ENCODE measurements at regions not wholly inside any gene's neighbourhood (a gene's known extent, or its start where the extent isn't known, plus 50 kb on each side); places are given as distances from the start of the nearest gene placed in this dataset.
"Not testable (repeated sequence)": the region's sequence is repeated elsewhere in the genome, so short reads cannot be mapped to it uniquely, and the experiment has no call there.

DNA sequence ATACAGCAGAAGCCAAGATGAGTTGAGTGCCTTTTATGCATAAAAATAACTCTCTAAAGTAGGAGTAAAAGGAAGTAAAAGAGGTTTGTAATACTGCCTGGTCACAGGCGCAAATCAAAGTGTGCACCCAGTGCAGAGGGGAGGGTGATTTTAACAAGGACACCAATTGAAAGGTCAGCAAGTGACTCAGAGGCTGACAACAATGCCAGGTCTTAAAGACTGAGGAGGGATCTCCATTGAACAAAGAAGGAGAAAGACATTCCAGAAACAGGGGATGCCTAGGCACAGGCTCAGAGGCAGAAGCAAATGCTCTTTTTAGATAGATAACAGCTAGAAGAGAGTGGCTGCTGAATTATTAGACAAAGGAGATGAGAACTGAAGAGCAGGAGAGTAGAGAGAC lies 297.4 kb upstream of the VCX start:
- H3K4me1 Mint-ChIP-seq: no peaks in the 10 kb centered on the region
- no peaks in the 10 kb centered on the region for H3K36me3 Mint-ChIP-seq
- peaks cover 0 to 4% (median 2%) of the 10 kb centered on the region in 3 donors for H3K27me3 Mint-ChIP-seq (ENCODE audit: low read depth in 3 of 3)
- H3K9me3 Mint-ChIP-seq: peaks cover 0 to 18% (median 6%) of the 10 kb centered on the region in 6 donors
- no peak for DNase-seq
- no peak overlapping the region for H3K27ac Mint-ChIP-seq
- no peak overlapping the region for H3K4me3 Mint-ChIP-seq

DNA sequence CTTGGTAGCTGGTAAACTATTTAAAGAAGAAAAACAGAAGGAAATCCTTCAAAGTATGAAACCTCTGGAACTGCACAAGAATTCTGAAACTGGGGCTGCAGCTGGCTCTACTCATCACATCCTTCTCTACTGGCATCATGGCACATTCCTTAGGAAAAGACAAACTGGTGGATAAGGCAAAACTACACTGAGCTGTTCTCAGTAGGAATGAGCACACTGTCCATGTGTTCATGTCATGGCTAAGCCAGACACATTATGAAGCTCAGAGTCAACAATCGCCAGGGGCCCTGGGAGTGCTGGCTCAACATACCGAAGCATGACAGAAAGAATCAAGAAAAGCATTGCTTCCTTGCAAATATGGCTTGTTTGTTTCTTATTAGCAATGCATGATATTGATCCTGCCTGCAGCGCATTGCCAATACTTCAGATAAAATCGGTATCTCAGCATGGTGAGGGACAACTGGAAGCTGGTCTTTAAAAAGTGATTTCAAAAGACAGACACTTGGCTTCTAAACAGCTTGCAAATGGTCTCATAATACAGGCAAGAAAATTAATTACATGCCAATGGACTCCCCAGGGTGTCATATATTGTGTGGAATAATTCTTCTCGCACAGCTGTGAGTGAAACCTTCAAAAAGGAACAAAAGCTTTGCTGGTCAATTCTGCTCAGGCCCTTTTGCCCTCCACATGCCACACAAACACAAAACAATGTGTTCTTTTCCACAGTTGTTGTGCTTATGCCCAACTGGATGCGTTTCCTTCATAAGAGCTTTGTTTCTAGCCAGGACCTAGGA lies 300.2 kb upstream of the VCX start:
- no peak overlapping the region for H3K27ac Mint-ChIP-seq
- H3K4me3 Mint-ChIP-seq: no peak overlapping the region
- peaks cover 0 to 26% (median 14%) of the 10 kb centered on the region in 6 donors for H3K9me3 Mint-ChIP-seq
- no peak for DNase-seq
- H3K27me3 Mint-ChIP-seq (ENCODE audit: low read depth in 3 of 3): peaks cover 0 to 2% (median 0%) of the 10 kb centered on the region in 3 donors
- no peaks in the 10 kb centered on the region for H3K36me3 Mint-ChIP-seq
- H3K4me1 Mint-ChIP-seq: no peaks in the 10 kb centered on the region

DNA sequence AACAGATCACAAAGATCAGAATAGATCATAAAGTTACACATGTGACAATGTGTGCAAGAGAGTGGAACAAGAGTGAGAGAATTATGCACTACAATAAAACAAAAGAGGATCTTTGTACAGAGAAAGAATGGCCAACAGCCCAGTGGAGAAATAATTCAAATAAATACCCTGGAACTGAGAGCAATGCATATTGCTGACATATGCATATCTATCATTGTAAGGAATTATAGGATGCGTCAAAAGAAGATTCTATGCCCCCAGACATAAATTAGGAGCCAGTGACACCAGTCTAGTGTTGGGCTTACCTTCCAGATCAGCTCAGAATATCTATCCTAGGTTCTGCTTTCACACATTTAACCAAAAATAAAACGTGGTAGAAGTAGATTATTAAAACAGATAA lies 320.1 kb upstream of the VCX start:
- H3K9me3 Mint-ChIP-seq: peaks cover 11 to 30% (median 21%) of the 10 kb centered on the region in 6 donors

DNA sequence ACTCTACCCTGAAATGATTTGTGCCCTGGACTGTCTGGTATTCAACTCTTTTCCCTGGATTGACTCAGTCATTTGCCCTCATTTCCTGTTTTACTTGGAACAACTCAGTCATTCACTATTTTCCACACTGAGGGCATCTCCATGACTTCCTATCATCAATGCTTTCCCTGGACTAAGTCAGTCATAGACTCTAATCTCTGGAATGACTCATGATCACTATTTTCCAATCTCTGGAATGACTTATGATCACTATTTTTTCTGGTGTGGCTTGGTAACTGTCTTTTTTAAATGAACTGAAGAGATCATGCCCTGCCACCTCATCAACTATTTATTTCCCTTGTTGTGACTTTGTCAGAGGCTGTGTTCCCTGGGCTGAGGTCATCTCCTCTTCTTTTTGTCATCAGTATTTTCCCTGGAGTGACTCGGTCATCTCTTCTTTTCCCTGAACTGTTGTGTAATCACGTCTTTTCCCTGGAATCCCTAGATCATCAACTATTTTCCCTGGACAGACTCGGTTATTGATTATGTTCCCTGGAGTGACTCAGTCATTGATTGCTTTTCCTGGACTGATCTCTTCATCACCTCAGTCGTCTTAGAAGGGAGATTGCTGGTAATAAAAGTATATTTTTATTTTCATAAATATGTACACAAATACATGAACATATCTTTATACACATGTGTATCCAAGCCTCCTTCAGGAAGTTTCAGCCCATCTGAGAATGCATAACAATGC lies 327.1 kb upstream of the VCX start:
- H3K4me3 Mint-ChIP-seq: no peak overlapping the region
- no peaks in the 10 kb centered on the region for H3K36me3 Mint-ChIP-seq

More for the DNA sequence above, 320.1 kb upstream of the VCX start:
- H3K36me3 Mint-ChIP-seq: no peaks in the 10 kb centered on the region
- H3K27ac Mint-ChIP-seq: no peak overlapping the region
- no peak overlapping the region for H3K4me3 Mint-ChIP-seq
- H3K27me3 Mint-ChIP-seq (ENCODE audit: low read depth in 3 of 3): peaks cover 0 to 3% (median 2%) of the 10 kb centered on the region in 3 donors
- no peaks in the 10 kb centered on the region for H3K4me1 Mint-ChIP-seq
- DNase-seq: no peak

DNA sequence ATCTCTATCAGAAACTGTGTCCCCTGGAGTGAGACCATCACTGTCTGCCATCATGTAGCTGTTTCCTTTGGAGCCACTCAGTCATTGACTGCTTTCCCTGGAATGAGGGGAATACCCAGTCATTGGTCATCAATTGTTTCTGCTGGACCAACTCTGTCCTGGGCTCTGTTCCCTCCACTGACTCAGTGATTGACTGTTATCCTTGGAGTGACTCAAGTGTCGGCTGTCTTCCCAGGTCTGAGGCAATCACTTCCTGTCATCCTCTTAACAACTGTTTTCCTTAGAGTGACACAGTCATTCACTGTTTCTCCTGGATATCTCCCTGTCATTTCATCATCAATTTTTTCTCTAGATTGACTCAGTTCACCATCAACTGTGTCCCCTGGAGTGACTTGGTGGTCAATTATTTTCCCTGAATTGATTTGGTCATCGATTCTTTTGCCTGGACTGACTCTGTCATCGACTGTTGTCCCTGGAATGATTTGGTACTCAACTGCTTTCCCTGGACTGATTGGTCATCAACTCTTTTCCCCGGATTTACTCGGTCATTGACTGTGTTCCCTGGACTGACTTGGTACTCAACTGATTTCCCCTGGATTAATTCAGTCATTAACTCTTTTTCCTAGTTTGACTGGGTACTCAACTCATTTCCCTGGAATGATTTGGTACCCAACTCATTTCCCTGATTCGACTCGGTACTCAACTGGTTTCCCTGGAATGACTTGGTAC lies 327.9 kb upstream of the VCX start:
- Mint-ChIP-seq H3K36me3 (no peaks in the 10 kb centered on the region), H3K27ac (no peak overlapping the region), H3K4me1 (no peaks in the 10 kb centered on the region), H3K27me3 (ENCODE audit: low read depth in 3 of 3) (no peaks in the 10 kb centered on the region), H3K4me3 (no peak overlapping the region), H3K9me3 (peaks cover 0 to 10% (median 3%) of the 10 kb centered on the region in 6 donors)
- no peak for DNase-seq

More for the DNA sequence above, 327.1 kb upstream of the VCX start:
- Mint-ChIP-seq H3K27ac (no peak overlapping the region), H3K4me1 (no peaks in the 10 kb centered on the region), H3K9me3 (peaks cover 0 to 13% (median 5%) of the 10 kb centered on the region in 6 donors), H3K27me3 (ENCODE audit: low read depth in 3 of 3) (no peaks in the 10 kb centered on the region)
- no peak for DNase-seq

DNA sequence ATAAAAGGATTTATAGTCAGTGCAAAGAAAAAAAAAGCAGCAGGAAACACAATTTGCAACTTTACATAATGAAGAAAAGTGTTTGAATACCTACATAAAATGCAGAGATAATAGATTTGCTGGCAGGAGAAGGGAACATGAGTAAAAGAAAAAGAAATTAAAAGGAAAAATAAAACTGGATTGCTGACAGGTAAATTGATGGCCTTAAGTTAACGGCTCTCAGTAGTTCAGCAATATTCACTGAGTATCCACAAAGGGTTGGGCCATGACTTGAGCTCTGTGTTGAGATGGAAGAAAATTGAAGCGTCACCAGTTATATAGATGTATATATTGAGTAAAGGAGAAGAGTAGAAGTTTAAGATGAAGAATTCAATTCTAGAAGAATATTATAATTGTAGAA lies 330.1 kb upstream of the VCX start:
- DNase-seq: no peak
- Mint-ChIP-seq H3K4me1 (no peaks in the 10 kb centered on the region), H3K27ac (no peak overlapping the region), H3K9me3 (peaks cover 0 to 10% (median 2%) of the 10 kb centered on the region in 6 donors), H3K36me3 (no peaks in the 10 kb centered on the region), H3K4me3 (no peak overlapping the region), H3K27me3 (ENCODE audit: low read depth in 3 of 3) (no peaks in the 10 kb centered on the region)

DNA sequence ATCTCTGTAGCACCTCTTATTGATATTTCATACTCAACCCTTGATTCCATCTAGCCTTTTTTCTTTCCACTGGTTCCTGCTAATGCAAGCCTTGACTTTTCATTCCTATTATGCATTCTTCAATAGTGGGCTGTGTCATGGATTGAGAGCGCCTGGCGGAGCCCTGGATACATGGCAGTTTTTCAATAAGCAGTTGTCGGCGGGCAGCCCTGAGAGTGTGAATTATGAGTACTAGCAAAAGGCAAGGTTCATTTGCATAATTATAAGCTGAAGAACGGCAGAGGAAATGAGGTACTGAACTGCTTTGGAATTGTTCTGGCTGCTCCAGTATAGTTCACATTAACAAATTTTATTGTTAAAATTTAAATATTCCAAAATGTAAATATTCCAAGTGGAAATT lies 339.7 kb upstream of the VCX start:
- peaks cover 5 to 26% (median 6%) of the 10 kb centered on the region in 6 donors for H3K9me3 Mint-ChIP-seq
- H3K27ac Mint-ChIP-seq: no peak overlapping the region
- no peak overlapping the region for H3K4me3 Mint-ChIP-seq
- no peak for DNase-seq
- no peaks in the 10 kb centered on the region for H3K4me1 Mint-ChIP-seq
- no peaks in the 10 kb centered on the region for H3K36me3 Mint-ChIP-seq
- H3K27me3 Mint-ChIP-seq (ENCODE audit: low read depth in 3 of 3): peaks cover 0 to 3% (median 0%) of the 10 kb centered on the region in 3 donors

DNA sequence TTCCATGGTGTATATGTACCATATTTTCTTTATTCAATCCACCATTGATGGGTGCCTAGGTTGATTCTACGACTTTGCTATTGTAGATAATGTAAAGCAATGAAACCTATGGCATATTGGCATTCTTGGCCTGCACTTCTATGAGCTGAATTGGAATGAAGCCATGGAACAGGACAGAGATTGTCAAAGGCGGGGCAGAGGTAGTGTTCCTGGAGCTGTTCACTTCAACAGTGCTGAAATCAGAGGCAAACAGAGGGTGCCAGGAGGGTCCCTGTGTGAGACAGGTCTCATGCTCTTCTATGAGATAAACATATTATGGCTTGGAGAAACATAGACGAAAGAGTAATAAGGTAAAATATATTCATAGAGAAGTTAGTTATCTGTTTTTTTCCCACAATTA lies 342.6 kb upstream of the VCX start:
- Mint-ChIP-seq H3K27ac (no peak overlapping the region), H3K36me3 (no peaks in the 10 kb centered on the region), H3K27me3 (ENCODE audit: low read depth in 3 of 3) (peaks cover 0 to 4% (median 0%) of the 10 kb centered on the region in 3 donors), H3K4me1 (no peaks in the 10 kb centered on the region), H3K4me3 (no peak overlapping the region), H3K9me3 (peaks cover 6 to 30% (median 6%) of the 10 kb centered on the region in 6 donors)
- no peak for DNase-seq

DNA sequence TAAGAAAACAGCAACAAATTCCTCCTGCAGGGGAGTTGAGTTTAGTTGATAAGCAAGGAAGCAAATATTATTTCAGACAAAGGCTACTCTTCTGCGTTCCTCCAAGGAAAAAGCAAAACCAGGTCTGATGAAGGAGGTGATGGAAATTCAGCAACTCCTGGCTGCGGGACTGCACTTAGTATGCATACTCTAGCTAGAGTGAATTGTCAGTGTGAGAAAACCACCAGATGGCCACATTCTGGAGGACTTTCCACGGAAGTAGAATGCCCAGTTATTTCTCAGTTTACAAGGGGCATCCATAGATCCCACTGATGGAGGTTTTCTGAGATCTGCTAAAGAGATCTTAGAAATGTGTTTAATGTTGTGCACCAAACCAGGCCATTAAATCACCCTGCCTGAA lies 338.6 kb upstream of the PUDP start:
- no peak for DNase-seq
- no peak overlapping the region for H3K27ac Mint-ChIP-seq
- H3K4me1 Mint-ChIP-seq: no peaks in the 10 kb centered on the region
- no peak overlapping the region for H3K4me3 Mint-ChIP-seq
- H3K27me3 Mint-ChIP-seq (ENCODE audit: low read depth in 3 of 3): peaks cover 0 to 2% (median 0%) of the 10 kb centered on the region in 3 donors
- H3K9me3 Mint-ChIP-seq: peaks cover 0 to 34% (median 3%) of the 10 kb centered on the region in 6 donors
- H3K36me3 Mint-ChIP-seq: no peaks in the 10 kb centered on the region

DNA sequence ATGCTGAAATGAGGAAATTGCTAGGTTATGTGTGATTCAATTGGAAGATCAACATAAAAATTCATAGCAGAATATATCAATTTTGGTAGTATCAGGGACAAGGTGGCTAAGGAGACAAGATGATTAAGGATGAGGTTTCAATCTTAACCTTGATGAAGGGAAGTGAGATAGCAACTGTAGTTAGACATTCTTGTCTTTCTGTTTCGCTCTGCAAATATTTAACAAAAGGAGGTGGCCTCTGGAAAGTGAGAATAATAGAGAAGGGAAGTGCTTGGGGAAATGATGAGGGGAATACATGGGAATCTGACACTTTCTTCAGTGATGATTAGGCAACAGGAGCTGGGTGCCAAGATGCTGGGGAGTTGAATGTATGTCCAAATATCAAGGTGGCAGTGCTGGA lies 337.1 kb upstream of the PUDP start:
- DNase-seq: no peak
- H3K27ac Mint-ChIP-seq: no peak overlapping the region
- H3K9me3 Mint-ChIP-seq: peaks cover 0 to 29% (median 3%) of the 10 kb centered on the region in 6 donors
- no peaks in the 10 kb centered on the region for H3K36me3 Mint-ChIP-seq
- peaks cover 0 to 2% (median 0%) of the 10 kb centered on the region in 3 donors for H3K27me3 Mint-ChIP-seq (ENCODE audit: low read depth in 3 of 3)
- no peaks in the 10 kb centered on the region for H3K4me1 Mint-ChIP-seq
- no peak overlapping the region for H3K4me3 Mint-ChIP-seq

DNA sequence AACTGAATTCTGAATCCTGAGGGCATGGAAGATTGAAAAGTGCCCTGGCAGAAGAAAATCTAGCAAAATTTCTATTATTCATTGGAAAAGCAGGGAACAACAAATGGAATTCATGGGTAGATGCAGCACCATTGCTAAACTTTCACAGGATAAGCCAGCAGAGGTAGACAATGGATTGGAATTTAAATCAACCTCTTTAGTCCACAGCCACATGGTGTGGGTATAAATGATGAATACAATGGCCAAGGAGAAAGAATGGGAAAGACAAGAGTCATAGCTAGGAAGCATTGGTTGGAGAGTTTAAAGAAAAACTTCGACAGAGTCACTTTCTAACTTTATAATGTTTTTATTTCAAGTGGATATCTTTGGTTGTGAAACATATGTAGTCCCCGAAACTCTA lies 332.8 kb upstream of the PUDP start:
- Mint-ChIP-seq H3K36me3 (no peaks in the 10 kb centered on the region), H3K9me3 (peaks cover 0 to 24% (median 5%) of the 10 kb centered on the region in 6 donors), H3K27ac (no peak overlapping the region), H3K4me1 (no peaks in the 10 kb centered on the region), H3K27me3 (ENCODE audit: low read depth in 3 of 3) (peaks cover 0 to 2% (median 0%) of the 10 kb centered on the region in 3 donors), H3K4me3 (no peak overlapping the region)
- no peak for DNase-seq

DNA sequence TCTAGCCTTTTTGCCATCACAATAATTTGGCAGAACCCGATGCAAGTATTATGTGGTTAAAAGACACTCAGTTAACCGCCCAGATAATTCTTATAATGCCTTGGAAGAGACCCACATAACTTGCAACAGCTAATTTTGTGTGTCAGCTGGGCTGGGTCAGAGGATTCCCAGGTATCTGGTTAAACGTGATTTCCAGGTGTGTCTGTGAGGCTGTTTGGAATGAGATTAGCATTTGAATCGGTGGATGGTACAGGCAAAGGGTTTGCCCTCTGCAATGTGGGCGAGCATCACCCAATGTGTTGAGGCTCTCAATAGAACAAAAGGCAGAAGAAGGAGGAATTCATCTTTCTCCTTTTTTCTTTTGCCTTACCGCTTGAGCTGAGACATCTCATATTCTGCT lies 314.2 kb upstream of the PUDP start:
- Mint-ChIP-seq H3K4me1 (no peaks in the 10 kb centered on the region), H3K27ac (no peak overlapping the region), H3K36me3 (no peaks in the 10 kb centered on the region), H3K9me3 (peaks cover 0 to 16% (median 5%) of the 10 kb centered on the region in 6 donors), H3K4me3 (no peak overlapping the region), H3K27me3 (ENCODE audit: low read depth in 3 of 3) (peaks cover 0 to 2% (median 0%) of the 10 kb centered on the region in 3 donors)
- no peak for DNase-seq

DNA sequence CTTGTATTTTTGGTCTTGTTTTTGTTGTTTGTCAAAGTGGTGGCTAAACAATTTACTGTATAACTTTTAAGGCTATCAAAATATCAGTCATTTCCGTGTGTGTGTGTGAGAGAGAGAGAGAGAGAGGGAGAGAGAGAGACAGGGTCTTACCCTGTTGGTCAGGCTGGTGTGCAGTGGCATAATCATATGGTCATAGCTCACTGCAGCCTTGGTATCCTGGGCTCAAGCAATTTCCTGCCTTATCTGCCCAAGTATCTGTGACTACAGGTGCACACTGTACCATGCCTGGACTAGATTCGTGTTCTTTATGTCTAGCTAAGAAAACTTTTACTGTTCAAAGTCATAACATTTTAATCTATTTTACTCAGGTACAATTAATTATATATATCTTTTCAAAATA lies 313.1 kb upstream of the PUDP start:
- DNase-seq; H3K27me3 Mint-ChIP-seq (ENCODE audit: low read depth in 3 of 3); H3K36me3 Mint-ChIP-seq; H3K4me3 Mint-ChIP-seq; H3K4me1 Mint-ChIP-seq; H3K27ac Mint-ChIP-seq: not testable (repeated sequence)
- peaks cover 0 to 18% (median 5%) of the 10 kb centered on the region in 6 donors for H3K9me3 Mint-ChIP-seq

Measured in immature natural killer cell (primary cell).